Gastrocnemius medialis (tissue), 4 donors: ENCODE measurements at regions not wholly inside any gene's neighbourhood (a gene's known extent, or its start where the extent isn't known, plus 50 kb on each side); places are given as distances from the start of the nearest gene placed in this dataset.

ENCODE experiments used
- ATAC-seq, 2 donors: fragments of 150-250 bp; one replicate each; pipeline ENCODE4 v1.9.1; 2016
- DNase-seq, 2 donors: peaks; one replicate each; pipeline ENCODE4 v3.0.0-alpha.2; 2019
- H3K27ac ChIP-seq, 4 donors: fragments of 200-600 bp; sonication (generic); 1 replicate in 1 of 4; 2 replicates in 3 of 4; pipeline ENCODE4 v1.5.1; 2016 to 2018; ENCODE audit warnings: mild to moderate bottlenecking in 2 of 4, moderate library complexity in 1 of 4
- H3K27me3 ChIP-seq, 3 donors: fragments of 200-600 bp; sonication (generic) in 2 of 3; 1 replicate in 1 of 3; 2 replicates in 2 of 3; pipeline versions ENCODE4 v1.5.1 to v1.6.0; 2016 to 2019; ENCODE audit warnings: mild to moderate bottlenecking in 1 of 3, moderate library complexity in 1 of 3
- H3K36me3 ChIP-seq, 2 donors: fragments of 200-600 bp; sonication (generic) in 1 of 2; one replicate each; pipeline ENCODE4 v1.5.1; 2017 to 2018
- H3K4me1 ChIP-seq, 2 donors: fragments of 200-600 bp; sonication (generic) in 1 of 2; one replicate each; pipeline ENCODE4 v1.5.1; 2016 to 2017; ENCODE audit warnings: mild to moderate bottlenecking in 2 of 2
- H3K4me3 ChIP-seq, 4 donors: fragments of 200-600 bp; sonication (generic) in 3 of 4; 1 replicate in 1 of 4; 2 replicates in 3 of 4; pipeline ENCODE4 v1.5.1; 2016 to 2019; ENCODE audit warnings: mild to moderate bottlenecking in 2 of 4
- H3K9me3 ChIP-seq, 3 donors: fragments of 200-600 bp; sonication (generic) in 2 of 3; 1 replicate in 1 of 3; 2 replicates in 2 of 3; pipeline ENCODE4 v1.5.1; 2016 to 2019
- POLR2A ChIP-seq, 2 donors: fragments of 450-650 bp; IDR thresholded peaks; one replicate each; pipeline ENCODE4 v1.6.1; 2017; ENCODE audit warnings: antibody characterized with exemption in 2 of 2, mild to moderate bottlenecking in 2 of 2, moderate library complexity in 2 of 2
- in situ Hi-C, 4 donors: fragments of 200-750 bp; cut with MboI; loops; one replicate each; pipeline versions ENCODE4 v1.15.0 to v1.8.0; 2017; ENCODE audit warnings: low sequenced_read_pairs in 4 of 4
- intact Hi-C: fragments of 100-400 bp; cut with DNase I; formaldehyde crosslinking; loops from one replicate; pipeline ENCODE4 v1.15.1; 2023; ENCODE audit warnings: low total_unique reads
- TF ChIP-seq, protein P1 (sequence below), 5 experiments: fragments of 450-650 bp in 3 of 5; fragments of 200-600 bp in 2 of 5; sonication (generic) in 2 of 5; IDR thresholded peaks in 4 of 5; conservative IDR thresholded peaks in 1 of 5; 1 replicate in 4 of 5; 2 replicates in 1 of 5; pipeline ENCODE4 v1.5.1; 2016 to 2019; ENCODE audit warnings: antibody characterized with exemption in 5 of 5, mild to moderate bottlenecking in 3 of 5, moderate library complexity in 3 of 5

DNA sequence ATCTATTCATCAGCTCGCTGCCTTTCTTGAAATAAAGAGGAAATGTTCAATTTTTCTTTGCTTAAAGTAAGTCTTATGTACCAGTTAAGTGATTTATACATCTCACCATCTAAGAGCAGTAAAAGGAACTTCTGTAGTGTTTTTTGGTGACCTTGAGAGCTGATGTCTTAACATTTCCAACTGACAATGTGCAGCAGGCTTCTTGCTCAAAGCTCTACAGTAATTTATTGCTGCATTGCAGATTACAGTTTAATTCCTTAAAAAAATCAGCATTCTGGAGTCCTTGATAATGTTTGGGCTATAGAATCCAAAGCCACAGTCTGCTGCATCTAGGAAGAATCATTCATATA, 61.6 kb downstream of the DIPK2A start:
- H3K27ac ChIP-seq = no peak overlapping the region
- H3K4me1 ChIP-seq = peaks cover 0 to 4% of the 10 kb centered on the region in 2 donors
- H3K36me3 ChIP-seq = no peaks in the 10 kb centered on the region
- no peaks in the 10 kb centered on the region for H3K27me3 ChIP-seq
- in situ Hi-C loops = no loop called here
- H3K9me3 ChIP-seq = no peaks in the 10 kb centered on the region
- intact Hi-C loops = loop anchor here (5.0 kb wide), 1 partner anchor 61 kb away; the partner anchor contains the start of gene DIPK2A
- TF ChIP-seq, protein P1, sequence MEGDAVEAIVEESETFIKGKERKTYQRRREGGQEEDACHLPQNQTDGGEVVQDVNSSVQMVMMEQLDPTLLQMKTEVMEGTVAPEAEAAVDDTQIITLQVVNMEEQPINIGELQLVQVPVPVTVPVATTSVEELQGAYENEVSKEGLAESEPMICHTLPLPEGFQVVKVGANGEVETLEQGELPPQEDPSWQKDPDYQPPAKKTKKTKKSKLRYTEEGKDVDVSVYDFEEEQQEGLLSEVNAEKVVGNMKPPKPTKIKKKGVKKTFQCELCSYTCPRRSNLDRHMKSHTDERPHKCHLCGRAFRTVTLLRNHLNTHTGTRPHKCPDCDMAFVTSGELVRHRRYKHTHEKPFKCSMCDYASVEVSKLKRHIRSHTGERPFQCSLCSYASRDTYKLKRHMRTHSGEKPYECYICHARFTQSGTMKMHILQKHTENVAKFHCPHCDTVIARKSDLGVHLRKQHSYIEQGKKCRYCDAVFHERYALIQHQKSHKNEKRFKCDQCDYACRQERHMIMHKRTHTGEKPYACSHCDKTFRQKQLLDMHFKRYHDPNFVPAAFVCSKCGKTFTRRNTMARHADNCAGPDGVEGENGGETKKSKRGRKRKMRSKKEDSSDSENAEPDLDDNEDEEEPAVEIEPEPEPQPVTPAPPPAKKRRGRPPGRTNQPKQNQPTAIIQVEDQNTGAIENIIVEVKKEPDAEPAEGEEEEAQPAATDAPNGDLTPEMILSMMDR (IDR thresholded peaks at IDR 0.05 in 4 of 5, conservative IDR thresholded peaks at IDR 0.05 in 1 of 5) = no peak
- TF ChIP-seq POLR2A (IDR thresholded peaks at IDR 0.05) = no peak
- DNase-seq = no peak
- no peak overlapping the region for H3K4me3 ChIP-seq
- no peak for ATAC-seq

DNA sequence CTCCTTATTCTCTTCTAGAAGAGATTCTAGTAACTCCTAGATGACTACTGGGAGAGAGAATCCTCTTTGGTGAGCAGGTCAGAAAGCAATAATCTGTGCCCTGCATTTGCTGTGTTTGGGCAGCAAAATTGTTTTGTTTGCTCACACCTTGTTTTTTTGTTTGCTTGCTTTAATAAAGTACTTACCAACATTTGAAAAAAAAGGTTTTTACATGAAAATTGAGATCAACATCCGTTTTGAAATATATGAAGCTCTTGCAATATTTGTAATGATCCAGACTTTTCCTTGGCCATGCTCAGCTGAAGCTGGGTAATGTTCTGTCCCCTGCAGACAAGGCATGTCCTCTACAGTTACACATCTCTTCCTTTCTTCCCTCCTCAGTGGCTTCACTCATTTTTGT, 62.2 kb downstream of the DIPK2A start:
- Histone ChIP-seq H3K9me3 (no peaks in the 10 kb centered on the region), H3K27me3 (no peaks in the 10 kb centered on the region), H3K4me3 (no peak overlapping the region), H3K27ac (no peak overlapping the region), H3K36me3 (no peaks in the 10 kb centered on the region), H3K4me1 (peaks cover 0 to 4% of the 10 kb centered on the region in 2 donors)
- in situ Hi-C loops = no loop called here
- TF ChIP-seq, protein P1 (IDR thresholded peaks at IDR 0.05 in 4 of 5, conservative IDR thresholded peaks at IDR 0.05 in 1 of 5) = no peak
- no peak for TF ChIP-seq POLR2A (IDR thresholded peaks at IDR 0.05)
- intact Hi-C loops = loop anchor here (5.0 kb wide), 1 partner anchor 62 kb away; the partner anchor contains the start of gene DIPK2A
- ATAC-seq = no peak
- no peak for DNase-seq

DNA sequence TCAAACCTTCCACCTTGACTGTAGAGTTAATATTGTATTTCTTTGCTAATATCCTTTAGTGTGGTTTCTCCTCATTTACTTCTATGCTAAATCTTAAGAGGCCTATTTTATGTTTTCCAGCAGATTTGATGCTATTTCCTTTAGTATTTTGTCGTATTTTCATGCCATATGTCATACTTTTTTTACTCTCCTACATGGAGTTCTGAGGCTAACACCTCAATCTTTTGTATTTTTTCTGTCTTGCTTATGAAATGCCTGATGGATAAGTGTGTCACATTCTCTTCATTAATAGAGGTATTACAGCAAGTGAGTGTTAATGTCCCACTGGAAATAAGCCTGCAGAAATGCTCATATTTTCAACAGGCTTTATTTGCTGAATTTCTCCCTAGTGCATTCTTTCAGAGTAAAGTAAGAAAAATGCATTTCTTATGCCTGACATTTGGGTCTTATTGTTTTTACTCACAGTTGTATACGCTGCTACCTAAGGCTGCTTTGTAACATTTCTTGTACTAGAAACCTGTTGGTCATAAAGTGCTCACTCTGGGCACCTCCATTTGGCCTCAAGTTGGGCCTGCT, 63.2 kb downstream of the DIPK2A start:
- intact Hi-C loops = loop anchor here (5.0 kb wide), 1 partner anchor 63 kb away; the partner anchor contains the start of gene DIPK2A
- no peak for ATAC-seq

DNA sequence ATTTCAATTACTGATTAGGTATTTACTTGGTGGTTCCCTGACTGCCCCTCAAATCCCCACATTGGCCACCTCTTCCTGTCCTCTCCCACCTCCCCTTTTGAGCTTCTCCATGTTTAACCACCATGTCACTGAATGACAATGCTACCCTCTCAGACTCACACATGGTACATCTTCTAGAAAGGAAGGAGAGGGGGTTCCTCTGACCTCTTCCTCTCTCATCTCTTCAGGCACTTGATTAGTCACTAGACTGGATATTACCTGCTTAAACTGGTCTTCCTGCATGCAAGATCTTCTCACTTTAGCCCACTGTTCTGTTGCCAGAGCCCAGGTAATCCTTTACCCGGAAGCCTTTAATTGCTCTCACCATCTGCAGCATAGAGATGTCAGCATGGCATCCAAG, 64.9 kb downstream of the DIPK2A start:
- Histone ChIP-seq H3K27ac (no peak overlapping the region), H3K36me3 (no peaks in the 10 kb centered on the region), H3K4me3 (no peak overlapping the region), H3K4me1 (peaks cover 0 to 4% of the 10 kb centered on the region in 2 donors), H3K9me3 (no peaks in the 10 kb centered on the region), H3K27me3 (no peaks in the 10 kb centered on the region)
- intact Hi-C loops (no loop called here), in situ Hi-C loops (no loop called here)
- DNase-seq (no peak), ATAC-seq (no peak)
- TF ChIP-seq, protein P1 (IDR thresholded peaks at IDR 0.05 in 4 of 5, conservative IDR thresholded peaks at IDR 0.05 in 1 of 5) = no peak
- TF ChIP-seq POLR2A (IDR thresholded peaks at IDR 0.05) = no peak

More for the DNA sequence above, 63.2 kb downstream of the DIPK2A start:
- in situ Hi-C loops = no loop called here
- no peak for TF ChIP-seq POLR2A (IDR thresholded peaks at IDR 0.05)
- TF ChIP-seq, protein P1 (IDR thresholded peaks at IDR 0.05 in 4 of 5, conservative IDR thresholded peaks at IDR 0.05 in 1 of 5) = no peak
- Histone ChIP-seq H3K4me3 (no peak overlapping the region), H3K36me3 (no peaks in the 10 kb centered on the region), H3K4me1 (peaks cover 0 to 4% of the 10 kb centered on the region in 2 donors), H3K27me3 (no peaks in the 10 kb centered on the region), H3K27ac (no peak overlapping the region), H3K9me3 (no peaks in the 10 kb centered on the region)
- DNase-seq = no peak

DNA sequence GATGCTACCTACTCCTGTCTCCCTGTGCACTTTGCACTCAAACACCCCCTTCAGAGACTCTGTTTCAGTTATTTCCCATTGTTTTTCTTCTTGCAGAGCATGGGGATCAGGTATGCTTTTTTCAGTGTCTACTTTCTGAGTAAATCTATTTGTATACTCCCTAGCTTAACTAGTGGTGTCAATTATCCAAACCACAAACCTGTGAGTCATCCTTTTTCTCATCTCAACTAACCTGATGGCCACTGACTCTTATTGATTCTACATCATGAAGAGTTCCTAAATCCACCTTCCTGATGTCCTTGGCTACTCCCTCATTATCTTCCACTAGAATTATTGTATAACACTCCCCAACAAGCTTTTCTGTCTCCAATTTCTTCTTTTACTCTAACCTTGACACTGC, 68.0 kb downstream of the DIPK2A start:
- Histone ChIP-seq H3K4me1 (no peaks in the 10 kb centered on the region), H3K27me3 (no peaks in the 10 kb centered on the region), H3K36me3 (no peaks in the 10 kb centered on the region), H3K4me3 (no peak overlapping the region), H3K9me3 (no peaks in the 10 kb centered on the region), H3K27ac (no peak overlapping the region)
- TF ChIP-seq, protein P1 (IDR thresholded peaks at IDR 0.05 in 4 of 5, conservative IDR thresholded peaks at IDR 0.05 in 1 of 5) = no peak
- no peak for TF ChIP-seq POLR2A (IDR thresholded peaks at IDR 0.05)
- intact Hi-C loops = no loop called here
- in situ Hi-C loops = no loop called here
- DNase-seq (no peak), ATAC-seq (no peak)
